ENCODE measurements at regions not wholly inside any gene's neighbourhood (a gene's known extent, or its start where the extent isn't known, plus 50 kb on each side); places are given as distances from the start of the nearest gene placed in this dataset.

- TF ChIP-seq CTCF (IDR thresholded peaks at IDR 0.05) (no peak), EP300 (IDR thresholded peaks at IDR 0.05) (no peak), POLR2AphosphoS5 (IDR thresholded peaks at IDR 0.05) (no peak), POLR2A (IDR thresholded peaks at IDR 0.05) (no peak)
Observed at GRCh38 chr3:71951361-71951760, 166.4 kb upstream of the PROK2 start.

Measured in gastroesophageal sphincter (tissue), 3 donors.